ENCODE measurements at regions not wholly inside any gene's neighbourhood (a gene's known extent, or its start where the extent isn't known, plus 50 kb on each side); places are given as distances from the start of the nearest gene placed in this dataset.

- 0 out of 2 replicates have a peak, but pooled peaks cover 3% of the 10 kb centered on the region for H3K27me3 Mint-ChIP-seq (ENCODE audit: low read depth)
- TF ChIP-seq CTCF (conservative IDR thresholded peaks at IDR 0.05), result no peak
- peaks cover 0 to 2% of the 10 kb centered on the region in 2 experiments; a peak in 2 of 5 replicates for H3K9me3 Mint-ChIP-seq
- Histone ChIP-seq H3K14ac (ENCODE audit: insufficient read depth, low read length) (no peak overlapping the region), H2BK5ac (ENCODE audit: insufficient read length, low read length) (no peak overlapping the region), H3K18ac (ENCODE audit: insufficient read length, low read depth, low read length) (no peak overlapping the region), H3K4ac (ENCODE audit: low read depth, low read length) (no peak overlapping the region), H3K79me2 (ENCODE audit: insufficient read depth, low read length) (no peaks in the 10 kb centered on the region), H2AFZ (ENCODE audit: low read length) (no peak overlapping the region), H2AK5ac (ENCODE audit: insufficient read length, low read length) (no peak overlapping the region), H2BK20ac (ENCODE audit: low read depth, low read length, poor library complexity, severe bottlenecking) (no peak overlapping the region), H2BK120ac (ENCODE audit: low read depth, low read length, poor library complexity, severe bottlenecking) (no peak overlapping the region), H4K5ac (ENCODE audit: insufficient read length, low read depth, low read length) (no peak overlapping the region), H2BK12ac (ENCODE audit: insufficient read length, low read depth, low read length) (no peak overlapping the region), H3K27ac (ENCODE audit: insufficient read length, low read depth, low read length) (no peak overlapping the region), H3T11ph (ENCODE audit: low read length) (no peak overlapping the region), H4K91ac (ENCODE audit: insufficient read length, low read depth, low read length) (no peak overlapping the region), H3K56ac (ENCODE audit: insufficient read length, low read depth, low read length) (no peak overlapping the region), H3K23ac (ENCODE audit: insufficient read length, low read depth, low read length) (no peak overlapping the region), H3K79me1 (ENCODE audit: insufficient read depth, low read depth, low read length, poor library complexity, severe bottlenecking) (no peaks in the 10 kb centered on the region), H3K9me3 (ENCODE audit: control insufficient read depth, low read depth, low read length) (no peaks in the 10 kb centered on the region), H3K4me2 (ENCODE audit: insufficient read depth, insufficient read length, low read length) (no peak overlapping the region), H3K9ac (ENCODE audit: extremely low read depth, insufficient read length, low read length) (no peak overlapping the region), H2BK15ac (ENCODE audit: low read depth, low read length) (no peak overlapping the region), H3K23me2 (ENCODE audit: insufficient read length, low read depth, low read length, poor library complexity, severe bottlenecking) (no peaks in the 10 kb centered on the region), H4K8ac (replicated peaks; ENCODE audit: insufficient read length, low read depth, low read length) (no peak overlapping the region), H4K20me1 (ENCODE audit: control insufficient read depth, insufficient read depth, insufficient read length) (no peaks in the 10 kb centered on the region), H3K4me1 (ENCODE audit: insufficient read depth, low read length) (no peaks in the 10 kb centered on the region), H3K27me3 (ENCODE audit: insufficient read depth, low read length) (no peaks in the 10 kb centered on the region)
- peaks cover 29 to 38% of the 10 kb centered on the region in 2 experiments for H3K4me1 Mint-ChIP-seq
- DNase-seq, result no peak
- H3K36me3 Mint-ChIP-seq (ENCODE audit: insufficient read depth in 1 of 3, low read depth in 3 of 3), result peaks cover 0 to 5% (median 2%) of the 10 kb centered on the region in 3 experiments; a peak in 2 of 7 replicates
- H3K27ac Mint-ChIP-seq, result peak overlapping the region in 2 of 3 experiments; percentile 32 to 33; a peak in 3 of 7 replicates
- no CpG with 5 or more reads among the region's 19 CpGs for WGBS (ENCODE audit: extremely low coverage, insufficient read length, low lambda C conversion rate)
- H3K4me3 Mint-ChIP-seq, result no peak overlapping the region
Observed at GRCh38 chr10:131769571-131770410, 131.0 kb upstream of the PPP2R2D start.
